Breast epithelium (tissue), 3 donors: ENCODE measurements at regions not wholly inside any gene's neighbourhood (a gene's known extent, or its start where the extent isn't known, plus 50 kb on each side); places are given as distances from the start of the nearest gene placed in this dataset.

Experiments used
- CTCF ChIP-seq, 3 donors: fragments of 450-650 bp; IDR thresholded peaks; one replicate each; pipeline ENCODE4 v1.5.1; 2016 to 2017; ENCODE audit warnings: antibody characterized with exemption in 3 of 3, mild to moderate bottlenecking in 3 of 3, moderate library complexity in 3 of 3
- POLR2A ChIP-seq: fragments of 450-650 bp; IDR thresholded peaks from one replicate; pipeline ENCODE4 v1.6.1; 2016; ENCODE audit warnings: antibody characterized with exemption, mild to moderate bottlenecking, moderate library complexity
- POLR2AphosphoS5 ChIP-seq, 3 donors: sonication (generic); formaldehyde crosslinking; IDR thresholded peaks; one replicate each; pipeline ENCODE4 v1.6.1; 2017; ENCODE audit warnings: antibody characterized with exemption in 3 of 3

DNA sequence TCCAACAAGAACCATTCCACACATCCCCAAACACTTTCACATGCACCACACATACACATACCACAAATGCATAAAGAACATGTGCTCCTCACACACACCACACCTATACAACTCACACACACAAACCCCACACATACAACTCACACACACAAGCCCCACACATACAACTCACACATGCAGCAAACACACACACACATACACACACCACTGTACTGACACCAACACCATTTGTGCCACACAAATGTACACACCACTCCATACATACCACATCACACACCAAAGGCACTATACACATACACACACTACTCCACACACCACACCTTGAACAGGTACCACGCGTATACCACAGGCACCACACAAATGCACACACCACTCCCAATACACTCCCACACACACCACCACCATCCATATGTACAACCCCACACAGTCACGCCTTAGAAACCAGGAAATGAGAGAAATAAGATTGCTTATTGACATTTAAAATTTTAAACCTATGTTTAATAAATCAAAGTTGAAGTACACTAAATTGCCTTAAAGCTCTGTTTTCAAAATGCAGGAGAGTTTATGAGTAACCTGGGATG, 107.4 kb downstream of the ARL4A start:
- TF ChIP-seq CTCF (IDR thresholded peaks at IDR 0.05) (no peak), POLR2A (no peak), POLR2AphosphoS5 (IDR thresholded peaks at IDR 0.05) (no peak)
